GM18868 (cell line): ENCODE measurements at regions not wholly inside any gene's neighbourhood (a gene's known extent, or its start where the extent isn't known, plus 50 kb on each side); places are given as distances from the start of the nearest gene placed in this dataset.
"Not testable (repeated sequence)": the region's sequence is repeated elsewhere in the genome, so short reads cannot be mapped to it uniquely, and the experiment has no call there.

Experiments
- ATAC-seq: cut with Tn5 transposase; IDR thresholded peaks from one replicate; pipeline ENCODE4 v1.9.1; 2021; ENCODE audit warnings: mild to moderate bottlenecking, moderate library complexity; ENCODE audit not compliant: unreplicated experiment

- no peak for ATAC-seq
Observed at GRCh38 chr22:47899894-47900293, 1137.4 kb downstream of the TBC1D22A start.

GRCh38 chr22:47898946-47899345 lies 1136.5 kb downstream of the TBC1D22A start:
- ATAC-seq, result no peak

GRCh38 chr22:47891609-47892008 lies 1129.2 kb downstream of the TBC1D22A start:
- no peak for ATAC-seq

GRCh38 chr22:47888817-47889216 lies 1126.4 kb downstream of the TBC1D22A start:
- ATAC-seq, result no peak

- ATAC-seq, result no peak
Observed at GRCh38 chr22:47884775-47885174, 1122.3 kb downstream of the TBC1D22A start.

- ATAC-seq, result no peak
Observed at GRCh38 chr22:47884200-47884599, 1121.8 kb downstream of the TBC1D22A start.

GRCh38 chr22:47883757-47884156 lies 1121.3 kb downstream of the TBC1D22A start:
- no peak for ATAC-seq

GRCh38 chr22:47879346-47879745 lies 1116.9 kb downstream of the TBC1D22A start:
- ATAC-seq, result no peak

- ATAC-seq, result no peak
Observed at GRCh38 chr22:47878460-47878859, 1116.0 kb downstream of the TBC1D22A start.

- ATAC-seq, result no peak
Observed at GRCh38 chr22:47872761-47873535, 1110.5 kb downstream of the TBC1D22A start.

GRCh38 chr22:47865626-47866025 lies 1103.2 kb downstream of the TBC1D22A start:
- ATAC-seq, result no peak

GRCh38 chr22:47862394-47862793 lies 1099.9 kb downstream of the TBC1D22A start:
- ATAC-seq, result no peak

- ATAC-seq, result not testable (repeated sequence)
Observed at GRCh38 chr22:47860907-47861306, 1098.5 kb downstream of the TBC1D22A start.

- ATAC-seq, result no peak
Observed at GRCh38 chr22:47859881-47860525, 1097.6 kb downstream of the TBC1D22A start.

- ATAC-seq, result no peak
Observed at GRCh38 chr22:47858773-47859306, 1096.4 kb downstream of the TBC1D22A start.

GRCh38 chr22:47854680-47855079 lies 1092.2 kb downstream of the TBC1D22A start:
- no peak for ATAC-seq

- no peak for ATAC-seq
Observed at GRCh38 chr22:47854251-47854650, 1091.8 kb downstream of the TBC1D22A start.

GRCh38 chr22:47853750-47854149 lies 1091.3 kb downstream of the TBC1D22A start:
- ATAC-seq, result no peak

GRCh38 chr22:47851586-47851985 lies 1089.1 kb downstream of the TBC1D22A start:
- ATAC-seq, result no peak

GRCh38 chr22:47850644-47851151 lies 1088.2 kb downstream of the TBC1D22A start:
- ATAC-seq, result no peak

GRCh38 chr22:47849576-47849975 lies 1087.1 kb downstream of the TBC1D22A start:
- ATAC-seq, result no peak
